Liver (tissue), 3 donors: ENCODE measurements at regions not wholly inside any gene's neighbourhood (a gene's known extent, or its start where the extent isn't known, plus 50 kb on each side); places are given as distances from the start of the nearest gene placed in this dataset.

Source experiments
- CTCF ChIP-seq: fragments of 150-350 bp; IDR thresholded peaks from 2 replicates; pipeline ENCODE4 v1.5.1; 2017; ENCODE audit warnings: improper control_type of control experiment, low read depth, low read length; ENCODE audit not compliant: missing input control
- RXRA ChIP-seq, 2 donors: IDR thresholded peaks; 2 replicates each; pipeline ENCODE4 v1.6.1; 2017 to 2018; ENCODE audit warnings: antibody characterized with exemption in 2 of 2, mild to moderate bottlenecking in 1 of 2
- SP1 ChIP-seq: IDR thresholded peaks from 2 replicates; pipeline ENCODE4 v1.6.1; 2018; ENCODE audit warnings: antibody characterized with exemption, mild to moderate bottlenecking
- TAF1 ChIP-seq: conservative IDR thresholded peaks from 2 replicates; pipeline ENCODE4 v1.6.1; 2016; ENCODE audit warnings: antibody characterized with exemption, mild to moderate bottlenecking
- YY1 ChIP-seq: IDR thresholded peaks from 2 replicates; pipeline ENCODE4 v1.6.1; 2016; ENCODE audit warnings: antibody characterized with exemption, mild to moderate bottlenecking
- ZBTB33 ChIP-seq: IDR thresholded peaks from 2 replicates; pipeline ENCODE4 v1.6.1; 2016; ENCODE audit warnings: antibody characterized with exemption
- donor health status: healthy.
- donor health status: healthy.

GRCh38 chr4:114062499-114062898, 83.1 kb upstream of the ARSJ start:
- TF ChIP-seq CTCF (no peak), YY1 (no peak), RXRA (IDR thresholded peaks at IDR 0.05) (no peak), SP1 (no peak), ZBTB33 (no peak), TAF1 (no peak)
